ENCODE measurements at regions not wholly inside any gene's neighbourhood (a gene's known extent, or its start where the extent isn't known, plus 50 kb on each side); places are given as distances from the start of the nearest gene placed in this dataset.

DNA sequence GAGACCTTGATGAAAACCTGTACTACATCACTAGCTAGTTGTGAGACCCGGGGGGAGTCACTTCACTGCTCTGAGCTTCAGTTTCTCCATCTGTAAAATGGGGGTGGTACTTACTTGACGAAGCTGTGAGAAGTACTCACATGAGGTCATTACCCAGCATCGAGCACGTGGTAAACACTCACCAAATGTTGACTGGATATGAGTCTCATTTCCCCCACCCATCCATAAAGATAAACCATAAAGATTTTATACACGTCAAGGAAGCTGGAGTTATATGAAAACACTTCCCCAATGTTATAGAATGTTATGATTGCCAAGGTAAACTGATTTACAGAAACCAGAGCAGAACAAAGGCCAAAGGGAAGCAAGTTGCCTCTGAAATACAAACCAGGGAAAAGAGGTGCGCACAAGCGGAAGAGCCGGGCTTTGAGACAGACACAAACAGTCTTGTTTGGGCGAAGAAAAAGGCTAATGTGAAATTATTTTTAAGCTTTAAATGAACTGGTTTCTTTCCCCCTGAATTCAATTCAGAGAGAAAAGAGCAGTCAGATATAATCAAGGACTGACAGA lies 536.8 kb downstream of the MED13L start:
- no peaks in the 10 kb centered on the region for H3K9me3 Mint-ChIP-seq
- no peaks in the 10 kb centered on the region for H3K36me3 Mint-ChIP-seq (ENCODE audit: low read depth)
- no peak for DNase-seq (ENCODE audit: low spot score)
- H3K27ac Mint-ChIP-seq: no peak overlapping the region
- no peak overlapping the region for H3K4me3 Mint-ChIP-seq
- H3K4me1 Mint-ChIP-seq (ENCODE audit: low read depth): no peaks in the 10 kb centered on the region
- intact Hi-C loops (cut with micrococcal nuclease): no loop called here
- no peaks in the 10 kb centered on the region for H3K27me3 Mint-ChIP-seq (ENCODE audit: insufficient read depth)

DNA sequence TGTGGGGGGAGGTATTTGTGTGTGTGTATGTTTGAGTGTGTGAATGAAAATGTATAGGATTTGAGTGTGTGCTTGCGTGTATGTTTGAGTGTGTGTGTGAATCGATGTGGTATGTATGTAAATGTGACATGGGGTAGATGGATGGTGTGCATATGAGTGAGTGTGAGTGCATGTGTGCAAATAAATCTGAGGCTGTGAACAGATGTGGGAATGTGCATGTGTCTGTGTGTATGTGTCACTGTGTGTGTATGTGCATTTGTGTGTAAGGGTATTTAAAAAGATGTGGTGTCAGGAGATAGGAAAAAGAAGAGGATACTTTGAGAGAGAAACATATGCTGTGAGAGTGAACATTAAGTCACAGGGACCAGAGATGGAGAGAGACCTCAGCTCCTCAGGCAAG lies 539.6 kb downstream of the MED13L start:
- Mint-ChIP-seq H3K27me3 (ENCODE audit: insufficient read depth) (no peaks in the 10 kb centered on the region), H3K36me3 (ENCODE audit: low read depth) (no peaks in the 10 kb centered on the region), H3K4me1 (ENCODE audit: low read depth) (no peaks in the 10 kb centered on the region), H3K9me3 (no peaks in the 10 kb centered on the region), H3K4me3 (no peak overlapping the region), H3K27ac (no peak overlapping the region)
- DNase-seq (ENCODE audit: low spot score): no peak
- intact Hi-C loops (cut with micrococcal nuclease): no loop called here

DNA sequence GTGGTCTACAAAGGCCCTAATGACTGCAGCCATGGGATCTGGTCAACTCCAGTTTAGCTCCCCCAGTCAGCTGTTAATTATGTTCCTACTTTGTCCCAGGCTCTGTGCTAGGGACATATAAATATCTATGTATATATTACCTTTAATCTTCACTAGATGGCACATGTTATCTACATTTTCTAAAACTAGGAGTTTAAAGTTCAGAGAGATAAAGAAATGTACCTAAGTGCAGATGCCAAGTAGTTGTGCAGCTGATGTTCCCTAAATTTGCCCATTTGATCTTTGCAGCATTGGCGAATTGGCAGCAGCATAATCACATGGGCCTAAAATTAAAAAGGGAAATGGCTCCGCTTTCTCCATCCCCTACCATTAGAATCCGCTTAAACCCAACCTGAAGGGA lies 541.1 kb downstream of the MED13L start:
- no peak overlapping the region for H3K4me3 Mint-ChIP-seq
- no peaks in the 10 kb centered on the region for H3K4me1 Mint-ChIP-seq (ENCODE audit: low read depth)
- H3K9me3 Mint-ChIP-seq: no peaks in the 10 kb centered on the region
- DNase-seq (ENCODE audit: low spot score): no peak
- no peaks in the 10 kb centered on the region for H3K27me3 Mint-ChIP-seq (ENCODE audit: insufficient read depth)
- no peak overlapping the region for H3K27ac Mint-ChIP-seq
- H3K36me3 Mint-ChIP-seq (ENCODE audit: low read depth): no peaks in the 10 kb centered on the region
- intact Hi-C loops (cut with micrococcal nuclease): no loop called here

DNA sequence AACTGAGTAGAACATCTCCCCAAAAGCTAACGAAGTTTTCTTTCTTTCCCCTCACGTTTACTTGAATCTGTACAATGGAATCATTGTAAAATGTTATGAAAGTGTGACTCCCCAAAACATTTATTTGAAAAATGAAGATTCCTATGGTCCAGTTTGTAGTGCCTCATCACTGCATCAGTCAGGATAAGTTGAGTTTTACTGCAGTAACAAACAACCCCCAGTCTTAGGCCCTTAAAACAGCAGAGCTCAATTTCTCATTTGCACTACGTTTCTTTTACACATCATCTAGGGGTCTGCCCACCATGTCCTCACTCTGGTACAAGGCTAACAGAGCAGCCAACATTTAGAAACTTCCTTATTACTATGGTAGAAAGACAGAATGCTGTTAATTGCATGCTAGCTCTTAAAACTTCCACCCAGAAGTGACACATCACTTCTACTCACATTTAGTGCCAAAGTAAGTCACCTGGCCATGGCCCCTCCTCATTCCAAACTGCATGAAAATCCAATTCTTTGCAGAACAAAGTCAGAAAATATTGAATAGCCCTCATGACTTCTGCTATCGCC lies 546.4 kb downstream of the MED13L start:
- H3K9me3 Mint-ChIP-seq: no peaks in the 10 kb centered on the region
- H3K27me3 Mint-ChIP-seq (ENCODE audit: insufficient read depth): peaks cover 2% of the 10 kb centered on the region
- H3K4me1 Mint-ChIP-seq (ENCODE audit: low read depth): no peaks in the 10 kb centered on the region
- DNase-seq (ENCODE audit: low spot score): no peak
- no peaks in the 10 kb centered on the region for H3K36me3 Mint-ChIP-seq (ENCODE audit: low read depth)
- no peak overlapping the region for H3K4me3 Mint-ChIP-seq
- intact Hi-C loops (cut with micrococcal nuclease): no loop called here
- H3K27ac Mint-ChIP-seq: no peak overlapping the region

DNA sequence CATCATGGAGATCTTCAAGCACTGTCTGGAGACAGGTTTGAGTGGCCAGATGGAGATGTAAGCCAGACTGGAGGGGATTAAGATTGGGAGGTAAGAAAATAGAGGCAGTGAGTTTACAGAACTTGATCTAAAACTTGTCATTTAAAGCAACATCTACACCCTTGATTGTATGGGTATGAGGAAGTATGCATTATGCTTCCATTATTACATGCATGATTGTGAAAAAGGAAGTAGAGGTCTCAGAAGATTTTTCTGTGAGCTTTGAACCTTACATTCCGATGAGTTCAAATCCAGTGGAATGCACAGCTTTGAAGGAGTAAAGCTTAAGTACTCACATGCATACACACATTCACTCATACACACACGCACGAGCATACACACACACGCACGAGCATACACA lies 550.8 kb downstream of the MED13L start:
- no peaks in the 10 kb centered on the region for H3K36me3 Mint-ChIP-seq (ENCODE audit: low read depth)

DNA sequence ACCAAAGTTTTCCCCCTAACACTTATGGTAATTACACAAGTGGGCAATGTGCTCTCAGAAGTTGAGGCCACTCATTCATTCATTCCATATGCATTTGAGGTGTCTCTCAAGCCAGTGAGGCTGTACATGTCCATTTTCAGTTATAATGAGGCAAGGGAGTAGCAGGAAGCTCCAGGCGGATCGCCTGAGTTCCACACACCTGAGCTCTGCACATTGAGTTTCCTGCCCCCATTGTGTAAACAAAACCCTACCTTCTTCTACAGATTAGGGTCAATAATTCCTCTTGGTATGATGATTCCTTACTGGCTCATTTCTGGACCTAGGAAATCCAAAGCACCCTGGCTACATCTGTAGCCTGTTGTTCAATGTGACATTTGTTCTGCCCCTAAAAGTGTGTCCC lies 555.3 kb downstream of the MED13L start:
- H3K4me1 Mint-ChIP-seq (ENCODE audit: low read depth): no peaks in the 10 kb centered on the region
- H3K36me3 Mint-ChIP-seq (ENCODE audit: low read depth): no peaks in the 10 kb centered on the region
- intact Hi-C loops (cut with micrococcal nuclease): no loop called here
- H3K4me3 Mint-ChIP-seq: no peak overlapping the region
- no peaks in the 10 kb centered on the region for H3K27me3 Mint-ChIP-seq (ENCODE audit: insufficient read depth)
- DNase-seq (ENCODE audit: low spot score): no peak
- H3K27ac Mint-ChIP-seq: no peak overlapping the region
- H3K9me3 Mint-ChIP-seq: no peaks in the 10 kb centered on the region

More for the DNA sequence above, 550.8 kb downstream of the MED13L start:
- Mint-ChIP-seq H3K9me3 (no peaks in the 10 kb centered on the region), H3K4me1 (ENCODE audit: low read depth) (no peaks in the 10 kb centered on the region), H3K27me3 (ENCODE audit: insufficient read depth) (peaks cover 2% of the 10 kb centered on the region), H3K4me3 (no peak overlapping the region), H3K27ac (no peak overlapping the region)
- no peak for DNase-seq (ENCODE audit: low spot score)
- intact Hi-C loops (cut with micrococcal nuclease): no loop called here

DNA sequence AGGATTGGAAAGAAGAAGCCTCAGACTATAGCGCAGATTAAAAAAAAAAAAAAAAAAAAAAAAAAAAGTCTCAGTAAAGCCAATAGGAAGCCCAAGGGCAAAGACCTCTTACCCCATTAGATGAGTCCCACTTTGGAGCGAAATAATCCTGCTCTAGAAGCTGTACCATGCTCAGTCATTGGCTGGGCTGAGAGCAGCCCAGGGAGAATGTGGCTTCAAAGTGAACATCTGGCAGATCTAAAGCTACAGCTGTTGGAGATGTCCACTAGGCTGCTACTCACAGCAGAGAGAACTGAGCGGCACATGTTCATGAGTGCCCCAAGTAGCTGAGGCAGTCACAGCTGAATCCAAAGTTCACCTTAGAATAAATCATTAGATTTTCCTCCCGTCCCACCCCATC lies 560.9 kb downstream of the MED13L start:
- Mint-ChIP-seq H3K27ac (no peak overlapping the region), H3K36me3 (ENCODE audit: low read depth) (no peaks in the 10 kb centered on the region), H3K27me3 (ENCODE audit: insufficient read depth) (no peaks in the 10 kb centered on the region), H3K9me3 (no peaks in the 10 kb centered on the region), H3K4me3 (no peak overlapping the region), H3K4me1 (ENCODE audit: low read depth) (no peaks in the 10 kb centered on the region)
- intact Hi-C loops (cut with micrococcal nuclease): no loop called here
- no peak for DNase-seq (ENCODE audit: low spot score)

DNA sequence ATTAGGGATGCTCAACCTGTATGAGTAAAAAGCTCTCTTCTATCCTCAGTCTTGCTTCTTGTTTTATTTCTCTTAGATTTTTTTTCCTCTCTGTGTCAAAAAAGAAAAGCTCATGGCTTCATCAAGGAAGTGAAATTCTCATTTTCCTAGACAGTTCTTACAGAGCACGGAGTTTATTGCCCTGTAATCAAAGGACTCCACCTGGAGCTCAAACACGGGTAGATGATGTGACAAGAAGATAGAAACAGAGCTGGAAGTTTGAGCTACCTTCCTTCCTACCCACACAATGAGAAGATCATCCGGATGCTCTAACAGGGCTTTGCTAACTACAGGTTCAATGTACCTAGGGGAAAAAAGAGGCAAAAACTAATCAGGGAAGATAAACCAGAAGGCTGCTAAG lies 564.8 kb downstream of the MED13L start:
- no peaks in the 10 kb centered on the region for H3K9me3 Mint-ChIP-seq
- intact Hi-C loops (cut with micrococcal nuclease): no loop called here
- DNase-seq (ENCODE audit: low spot score): no peak
- no peak overlapping the region for H3K4me3 Mint-ChIP-seq
- H3K4me1 Mint-ChIP-seq (ENCODE audit: low read depth): no peaks in the 10 kb centered on the region
- H3K36me3 Mint-ChIP-seq (ENCODE audit: low read depth): no peaks in the 10 kb centered on the region
- H3K27ac Mint-ChIP-seq: no peak overlapping the region
- no peaks in the 10 kb centered on the region for H3K27me3 Mint-ChIP-seq (ENCODE audit: insufficient read depth)

DNA sequence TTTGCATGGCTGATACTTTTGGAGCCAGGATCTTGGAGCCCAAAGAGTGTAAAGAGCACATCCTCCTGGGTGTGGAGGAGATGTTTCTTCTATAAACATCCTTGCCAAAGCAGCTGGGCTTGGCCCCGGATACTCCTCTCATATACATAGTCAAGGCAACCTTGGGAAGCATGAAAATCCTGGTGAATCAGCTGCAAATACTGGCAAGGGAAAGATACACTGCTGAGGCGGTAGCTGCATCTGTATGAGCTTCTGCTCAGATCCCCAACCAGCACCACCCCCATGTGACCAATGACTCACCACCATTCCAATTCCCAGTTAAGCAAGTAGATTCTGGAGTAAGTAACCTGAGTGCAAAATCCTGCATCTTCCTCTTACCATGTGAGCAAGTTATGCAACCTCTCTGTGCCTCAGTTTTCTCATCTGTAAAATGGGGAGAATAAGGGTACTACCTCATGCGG lies 567.4 kb downstream of the MED13L start:
- Mint-ChIP-seq H3K36me3 (ENCODE audit: low read depth) (no peaks in the 10 kb centered on the region), H3K27me3 (ENCODE audit: insufficient read depth) (no peaks in the 10 kb centered on the region), H3K4me1 (ENCODE audit: low read depth) (no peaks in the 10 kb centered on the region), H3K4me3 (no peak overlapping the region), H3K27ac (no peak overlapping the region), H3K9me3 (peaks cover 12% of the 10 kb centered on the region)
- intact Hi-C loops (cut with micrococcal nuclease): no loop called here
- no peak for DNase-seq (ENCODE audit: low spot score)

DNA sequence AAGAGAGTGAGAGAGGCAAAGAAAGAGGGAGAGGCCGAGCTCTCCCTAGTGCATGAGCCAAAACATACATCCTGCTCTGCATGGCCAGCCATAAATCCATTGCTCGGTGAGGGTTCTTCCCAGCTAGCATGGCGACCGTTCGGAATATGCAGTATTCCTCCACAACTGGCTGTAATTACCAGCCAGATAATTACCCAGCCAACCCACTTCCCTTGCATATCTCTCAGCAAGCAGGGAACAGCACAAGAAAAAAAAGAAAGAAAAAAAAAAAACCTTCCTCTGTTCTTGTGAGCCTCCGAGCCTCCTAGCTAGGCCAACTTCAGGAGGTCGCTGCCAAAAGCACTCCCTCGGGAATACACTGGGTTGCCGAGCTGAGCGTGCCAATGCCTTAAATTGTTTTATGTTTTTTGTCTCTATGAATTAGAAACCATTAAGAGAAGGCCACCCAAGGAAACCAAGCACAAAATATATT lies 567.9 kb downstream of the MED13L start:
- Mint-ChIP-seq H3K36me3 (ENCODE audit: low read depth) (no peaks in the 10 kb centered on the region), H3K4me1 (ENCODE audit: low read depth) (no peaks in the 10 kb centered on the region), H3K27ac (no peak overlapping the region), H3K9me3 (peaks cover 12% of the 10 kb centered on the region), H3K4me3 (no peak overlapping the region), H3K27me3 (ENCODE audit: insufficient read depth) (no peaks in the 10 kb centered on the region)
- DNase-seq (ENCODE audit: low spot score): no peak
- intact Hi-C loops (cut with micrococcal nuclease): no loop called here

DNA sequence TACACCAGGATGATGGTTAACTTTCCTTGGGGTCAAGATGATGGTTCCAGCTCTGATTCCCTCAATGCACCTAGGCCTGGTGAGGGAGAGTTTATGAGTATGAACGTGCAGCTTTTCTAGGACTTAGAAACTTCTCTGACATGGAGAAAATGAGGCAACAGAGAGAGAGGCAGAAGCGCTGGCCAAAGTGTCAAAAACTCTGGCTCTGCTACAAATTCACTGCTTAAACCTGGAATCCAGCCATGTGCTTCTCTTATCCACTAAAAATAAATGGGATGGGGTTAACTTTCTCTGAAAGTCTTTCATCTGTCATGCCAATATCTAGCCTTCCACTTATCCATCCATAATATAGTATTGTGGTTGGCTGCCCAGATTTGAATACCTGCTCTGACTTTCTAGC lies 568.7 kb downstream of the MED13L start:
- no peaks in the 10 kb centered on the region for H3K4me1 Mint-ChIP-seq (ENCODE audit: low read depth)
- no peak overlapping the region for H3K27ac Mint-ChIP-seq
- intact Hi-C loops (cut with micrococcal nuclease): no loop called here
- no peak for DNase-seq (ENCODE audit: low spot score)
- no peaks in the 10 kb centered on the region for H3K36me3 Mint-ChIP-seq (ENCODE audit: low read depth)
- H3K4me3 Mint-ChIP-seq: no peak overlapping the region
- H3K9me3 Mint-ChIP-seq: peaks cover 12% of the 10 kb centered on the region
- H3K27me3 Mint-ChIP-seq (ENCODE audit: insufficient read depth): no peaks in the 10 kb centered on the region

DNA sequence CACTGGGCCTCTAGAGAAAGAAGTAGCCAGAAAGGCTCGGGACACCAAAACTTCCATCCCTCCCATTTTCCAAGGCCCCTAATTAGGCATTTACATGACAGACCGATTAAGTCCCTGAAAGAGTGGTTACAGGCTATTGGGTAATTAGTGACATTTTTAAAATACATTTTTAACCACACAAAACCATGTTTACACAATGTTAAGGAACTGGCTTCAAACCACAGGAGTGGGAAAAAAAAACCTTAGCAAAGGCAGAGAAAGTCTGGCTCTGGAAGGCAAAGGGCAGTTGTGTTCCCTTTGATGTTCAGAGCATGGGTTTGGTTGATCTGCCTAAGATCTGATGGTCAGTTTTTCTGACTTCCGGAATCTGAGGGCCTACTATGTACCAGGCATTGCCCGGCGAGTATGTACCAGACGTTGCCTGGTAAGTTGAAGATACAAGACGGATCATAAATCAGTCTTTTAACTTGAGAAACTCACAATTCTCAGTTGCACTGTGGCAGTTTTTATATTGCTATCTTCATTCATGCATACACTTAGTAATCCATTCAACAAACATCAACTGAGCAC lies 576.5 kb downstream of the MED13L start:
- H3K27ac Mint-ChIP-seq: no peak overlapping the region
- DNase-seq (ENCODE audit: low spot score): no peak

DNA sequence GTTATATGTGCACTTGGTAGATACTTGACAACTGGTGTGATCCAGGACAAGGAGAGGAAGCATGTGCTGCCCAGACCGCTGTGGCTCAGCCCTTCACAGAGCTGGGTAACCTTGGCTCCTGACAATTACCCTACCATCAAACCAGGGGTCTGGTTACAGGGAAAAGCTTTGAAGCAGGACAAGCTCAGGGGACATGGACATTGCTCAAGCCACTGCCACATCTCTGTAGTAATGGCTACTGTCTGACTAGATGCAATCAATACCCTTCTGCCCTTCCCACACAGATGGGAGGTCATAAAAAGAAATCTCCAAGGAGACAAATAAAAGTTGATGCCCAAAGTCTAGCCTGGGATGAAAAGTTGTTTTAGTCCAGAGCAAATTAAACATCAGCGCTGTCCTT lies 577.4 kb downstream of the MED13L start:
- intact Hi-C loops (cut with micrococcal nuclease): no loop called here
- H3K4me1 Mint-ChIP-seq (ENCODE audit: low read depth): no peaks in the 10 kb centered on the region
- peaks cover 2% of the 10 kb centered on the region for H3K27me3 Mint-ChIP-seq (ENCODE audit: insufficient read depth)
- no peak overlapping the region for H3K27ac Mint-ChIP-seq
- peaks cover 8% of the 10 kb centered on the region for H3K9me3 Mint-ChIP-seq
- no peak overlapping the region for H3K4me3 Mint-ChIP-seq
- DNase-seq (ENCODE audit: low spot score): no peak
- H3K36me3 Mint-ChIP-seq (ENCODE audit: low read depth): no peaks in the 10 kb centered on the region

More for the DNA sequence above, 576.5 kb downstream of the MED13L start:
- no peak overlapping the region for H3K4me3 Mint-ChIP-seq
- no peaks in the 10 kb centered on the region for H3K36me3 Mint-ChIP-seq (ENCODE audit: low read depth)
- intact Hi-C loops (cut with micrococcal nuclease): no loop called here
- H3K4me1 Mint-ChIP-seq (ENCODE audit: low read depth): no peaks in the 10 kb centered on the region
- H3K27me3 Mint-ChIP-seq (ENCODE audit: insufficient read depth): peaks cover 2% of the 10 kb centered on the region
- peaks cover 17% of the 10 kb centered on the region for H3K9me3 Mint-ChIP-seq
